Adrenal gland (tissue), 9 donors: ENCODE measurements at regions not wholly inside any gene's neighbourhood (a gene's known extent, or its start where the extent isn't known, plus 50 kb on each side); places are given as distances from the start of the nearest gene placed in this dataset.

ENCODE experiments used
- DNase-seq, 7 donors: peaks; one replicate each; pipeline ENCODE4 v3.0.0-alpha.2; 2019 to 2020
- H3K27ac ChIP-seq, 5 donors: fragments of 200-600 bp; sonication (generic) in 4 of 5; 1 replicate in 3 of 5; 2 replicates in 2 of 5; pipeline versions ENCODE4 v1.5.1 to v1.8.0; 2016 to 2020; ENCODE audit warnings: mild to moderate bottlenecking in 1 of 5
- H3K27me3 ChIP-seq: fragments of 200-600 bp; 2 replicates; pipeline ENCODE4 v1.8.0; 2021
- H3K36me3 ChIP-seq, 2 donors: fragments of 200-600 bp; replicated peaks in 1 of 2; 1 replicate in 1 of 2; 2 replicates in 1 of 2; pipeline versions ENCODE4 v1.5.1 to v1.8.0; 2018 to 2022
- H3K4me1 ChIP-seq, 2 donors: fragments of 200-600 bp; replicated peaks in 1 of 2; 1 replicate in 1 of 2; 2 replicates in 1 of 2; pipeline versions ENCODE4 v1.5.1 to v1.8.0; 2018 to 2021
- H3K4me3 ChIP-seq, 4 donors: fragments of 200-600 bp; sonication (generic) in 3 of 4; one replicate each; pipeline ENCODE4 v1.5.1; 2016 to 2018
- H3K9me3 ChIP-seq, 3 donors: fragments of 200-600 bp; sonication (generic) in 1 of 3; replicated peaks in 1 of 3; 1 replicate in 2 of 3; 2 replicates in 1 of 3; pipeline versions ENCODE4 v1.5.1 to v1.8.0; 2016 to 2021
- CTCF ChIP-seq, 6 experiments: fragments of 450-650 bp in 4 of 6; fragments of 200-600 bp in 2 of 6; sonication (generic) in 1 of 6; IDR thresholded peaks; 1 replicate in 5 of 6; 2 replicates in 1 of 6; pipeline versions ENCODE4 v1.5.1 to v1.8.0; 2016 to 2021; ENCODE audit warnings: antibody characterized with exemption in 6 of 6, mild to moderate bottlenecking in 2 of 6, moderate library complexity in 1 of 6
- POLR2A ChIP-seq, 2 donors: fragments of 450-650 bp; IDR thresholded peaks; one replicate each; pipeline ENCODE4 v1.6.1; 2017; ENCODE audit warnings: antibody characterized with exemption in 2 of 2, mild to moderate bottlenecking in 2 of 2, moderate library complexity in 1 of 2
- WGBS, 4 donors: extraction: QIAGEN DNeasy Blood & Tissue Kit in 2 of 4; methylation state at CpG; one replicate each; pipeline versions ENCODE4 v1.1.5 to v1.1.7; 2013 to 2017; 5-methylcytosine and 5-hydroxymethylcytosine counted together
- intact Hi-C, 2 donors: fragments of 100-400 bp; cut with DNase I; formaldehyde crosslinking; loops; one replicate each; pipeline versions ENCODE4 v1.14.1 to v1.15.0; 2022 to 2023
- donor health status: healthy with polysubstance abuse.
- donor health status: Bipolar disorder and iron deficiency.
- donor health status: DM: yes; HTN: yes; CAD: no.
- donor health status: DM: no; HTN: no; CAD: no.
- donor health status: DM: no; HTN: no; CAD: no.

GRCh38 chr12:124242529-124243065 is 52.3 kb upstream of the RFLNA start:
- Histone ChIP-seq H3K27me3 (no peaks in the 10 kb centered on the region), H3K27ac (no peak overlapping the region), H3K36me3 (no peaks in the 10 kb centered on the region), H3K4me1 (no peaks in the 10 kb centered on the region), H3K9me3 (no peaks in the 10 kb centered on the region), H3K4me3 (no peak overlapping the region)
- no peak for DNase-seq
- TF ChIP-seq CTCF (IDR thresholded peaks at IDR 0.05) (no peak), POLR2A (IDR thresholded peaks at IDR 0.05) (no peak)
- WGBS, 4 donors = 64 to 71% (median 65%) methylated on average over 9 of the region's 9 CpGs
- intact Hi-C loops = no loop called here

- Histone ChIP-seq H3K9me3 (no peaks in the 10 kb centered on the region), H3K36me3 (no peaks in the 10 kb centered on the region), H3K4me1 (no peaks in the 10 kb centered on the region), H3K27ac (no peak overlapping the region), H3K27me3 (no peaks in the 10 kb centered on the region), H3K4me3 (no peak overlapping the region)
- DNase-seq = no peak
- TF ChIP-seq CTCF (IDR thresholded peaks at IDR 0.05) (no peak), POLR2A (IDR thresholded peaks at IDR 0.05) (no peak)
- intact Hi-C loops = no loop called here
- WGBS, 4 donors = 91 to 100% (median 98%) methylated on average over 4 of the region's 4 CpGs
Observed at GRCh38 chr12:124243936-124244335, 51.0 kb upstream of the RFLNA start.
